ENCODE measurements at regions not wholly inside any gene's neighbourhood (a gene's known extent, or its start where the extent isn't known, plus 50 kb on each side); places are given as distances from the start of the nearest gene placed in this dataset.

DNA sequence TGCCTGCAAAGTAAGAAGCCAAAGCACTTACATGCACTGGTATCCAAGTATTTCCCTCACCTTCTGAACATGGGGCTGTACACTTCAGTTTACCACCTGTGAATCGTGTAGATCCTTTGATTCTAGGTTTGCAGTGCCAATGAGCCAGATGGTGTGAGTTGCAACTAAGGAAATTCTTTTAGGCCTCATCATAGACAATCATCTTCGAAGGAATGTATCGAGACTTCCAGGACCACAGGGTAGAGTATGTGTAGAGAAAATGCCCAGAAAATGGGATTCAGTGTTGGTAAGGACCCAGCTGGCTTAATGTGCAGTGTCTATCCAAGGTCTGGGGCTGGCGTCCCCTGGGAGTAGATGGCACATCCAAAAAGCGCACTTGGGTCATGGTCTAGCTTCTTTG, 323.2 kb upstream of the TPM1 start:
- DNase-seq, result no peak

DNA sequence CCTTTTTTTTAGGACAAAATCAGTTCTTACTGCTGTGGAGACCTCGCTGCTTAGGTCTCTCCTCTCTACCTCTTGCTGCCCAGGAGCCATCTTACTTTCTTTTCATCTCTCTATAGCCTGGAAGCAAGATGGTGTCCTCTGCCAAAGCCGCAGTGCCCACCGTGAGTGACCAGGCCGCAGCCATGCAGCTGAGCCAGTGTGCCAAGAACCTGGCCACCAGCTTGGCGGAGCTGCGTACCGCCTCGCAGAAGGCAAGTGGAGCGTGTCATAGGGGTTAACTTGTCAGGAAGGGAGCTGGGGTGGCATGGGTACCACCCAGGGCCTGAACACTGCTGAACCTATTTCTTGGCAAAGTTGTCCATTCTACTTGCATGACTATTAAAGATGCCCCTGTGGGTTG, 320.3 kb upstream of the TPM1 start:
- no peak for DNase-seq

DNA sequence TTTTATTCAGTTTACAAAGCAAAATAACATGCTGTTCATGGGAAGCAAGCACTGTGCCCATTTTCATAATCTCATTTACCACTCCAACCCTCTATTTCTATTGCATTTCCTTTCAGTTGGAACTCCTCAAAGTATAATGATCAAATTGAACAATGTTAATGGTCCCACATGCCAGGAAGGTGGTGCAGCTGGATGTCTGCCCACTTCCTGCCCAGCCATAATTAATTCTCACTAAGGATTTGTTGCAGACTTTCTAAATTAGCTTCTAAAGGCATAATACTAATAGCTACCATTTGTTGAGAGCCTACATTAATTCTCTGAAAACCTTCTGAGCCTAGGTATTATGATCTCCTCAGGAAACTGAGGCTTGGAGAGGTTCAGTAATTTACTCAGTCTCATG, 316.1 kb upstream of the TPM1 start:
- DNase-seq, result no peak

DNA sequence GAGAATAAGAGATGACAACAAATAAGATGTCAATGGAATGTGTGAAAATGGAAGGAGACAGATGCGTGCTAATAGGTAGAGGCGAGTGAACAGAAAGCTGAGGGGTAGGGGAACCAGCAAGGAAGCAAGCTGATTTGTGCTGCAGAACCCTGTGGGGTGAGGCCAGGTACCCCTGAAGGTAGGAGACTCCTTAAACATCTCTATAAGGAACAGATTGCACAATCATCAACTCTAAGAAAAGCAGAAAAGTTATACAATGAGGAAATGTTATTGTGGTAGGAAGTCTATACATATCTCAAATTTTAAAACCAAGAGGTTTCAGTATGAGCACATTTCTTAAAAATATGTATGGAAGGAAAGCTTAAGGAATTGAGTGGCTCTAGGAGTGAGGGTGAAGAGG, 315.0 kb upstream of the TPM1 start:
- DNase-seq, result no peak

DNA sequence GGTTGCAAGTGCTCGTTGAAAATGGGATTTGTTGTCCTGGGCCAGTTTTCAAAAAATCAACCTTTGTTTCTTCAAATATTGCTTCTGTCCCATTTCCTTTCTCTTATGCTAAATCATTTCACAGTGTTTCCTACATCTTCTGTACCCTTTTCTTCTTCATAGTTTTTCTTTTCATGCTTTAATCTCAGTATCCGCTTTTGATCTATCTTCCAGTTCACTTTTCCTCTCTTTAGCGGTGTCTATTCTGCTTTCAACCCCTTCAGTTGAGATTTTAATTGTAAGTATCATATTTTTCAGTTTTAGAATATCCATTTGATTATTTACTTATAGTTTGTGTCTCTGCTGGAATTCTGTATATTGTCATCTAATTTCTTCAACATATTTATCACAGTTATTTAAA, 311.7 kb upstream of the TPM1 start:
- no peak for DNase-seq

DNA sequence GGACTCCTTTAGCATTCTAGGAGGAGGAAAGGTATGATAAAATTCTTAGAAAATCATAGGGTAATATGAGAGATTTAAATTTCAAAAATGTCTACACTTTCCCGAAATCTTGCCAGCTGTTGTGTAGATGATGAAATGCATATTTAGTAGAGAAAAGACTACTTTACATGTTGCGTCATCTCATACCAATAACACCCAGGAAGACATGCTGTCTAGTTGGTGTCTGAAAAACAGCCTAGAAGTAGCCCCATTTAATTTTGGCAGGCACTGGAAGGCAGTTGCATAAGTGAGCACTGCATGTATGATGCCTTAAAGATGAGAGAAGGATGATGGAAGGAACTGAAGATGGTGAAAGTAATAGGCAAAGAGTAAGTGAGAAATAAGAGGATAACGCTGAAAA, 310.5 kb upstream of the TPM1 start:
- DNase-seq, result no peak

DNA sequence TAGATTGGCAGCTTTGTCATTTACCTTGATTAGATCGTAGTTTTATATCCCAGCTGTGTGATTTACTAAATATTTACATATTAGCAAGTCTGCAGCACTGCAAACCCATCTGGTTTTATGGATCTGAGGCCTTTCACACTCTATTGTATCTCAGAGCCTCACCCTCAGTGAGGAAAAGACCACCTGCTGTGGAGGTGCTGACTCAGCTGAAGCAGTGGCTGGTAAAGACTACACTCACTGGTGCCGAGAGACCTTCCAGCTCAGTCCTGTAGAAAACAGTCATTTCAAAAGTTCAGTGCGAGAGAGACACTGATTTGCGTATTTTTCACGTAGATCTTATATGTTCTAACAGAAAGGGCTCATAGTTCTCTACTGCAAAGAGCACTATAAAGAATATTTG, 307.8 kb upstream of the TPM1 start:
- DNase-seq, result no peak

DNA sequence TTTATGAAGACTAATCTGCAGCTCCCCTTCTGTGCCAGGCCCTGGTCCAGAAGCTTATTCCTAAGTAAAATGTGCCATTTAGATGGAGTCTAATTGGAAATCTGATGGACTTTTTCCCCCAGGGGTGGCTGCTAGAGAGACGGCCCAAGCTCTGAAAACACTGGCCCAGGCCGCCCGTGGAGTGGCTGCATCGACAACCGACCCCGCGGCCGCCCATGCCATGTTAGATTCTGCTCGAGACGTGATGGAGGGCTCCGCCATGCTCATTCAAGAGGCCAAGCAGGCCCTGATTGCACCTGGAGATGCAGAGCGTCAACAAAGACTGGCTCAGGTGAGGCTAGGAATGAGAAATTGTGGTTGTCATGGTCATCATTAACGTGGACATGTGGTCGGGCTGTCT, 305.8 kb upstream of the TPM1 start:
- no peak for DNase-seq

DNA sequence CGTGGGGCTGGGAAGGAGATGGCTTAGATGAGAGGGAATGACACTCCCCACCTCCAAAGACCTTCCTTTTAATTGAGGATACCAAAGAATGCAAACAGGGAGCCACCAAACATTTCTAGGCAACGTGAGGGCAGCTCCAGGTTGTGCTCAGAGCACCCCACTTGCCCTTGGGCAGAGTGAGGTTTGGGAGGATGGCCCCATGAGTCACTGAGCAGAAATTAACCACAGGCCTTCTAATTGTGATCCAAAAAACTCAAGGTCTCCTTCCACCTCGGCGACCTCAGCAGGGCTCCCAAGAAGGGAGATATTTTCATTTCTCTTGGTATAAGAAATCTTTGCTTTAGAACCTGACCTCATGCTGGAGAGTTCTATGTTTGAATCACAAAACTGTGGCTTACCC, 305.0 kb upstream of the TPM1 start:
- DNase-seq, result no peak

DNA sequence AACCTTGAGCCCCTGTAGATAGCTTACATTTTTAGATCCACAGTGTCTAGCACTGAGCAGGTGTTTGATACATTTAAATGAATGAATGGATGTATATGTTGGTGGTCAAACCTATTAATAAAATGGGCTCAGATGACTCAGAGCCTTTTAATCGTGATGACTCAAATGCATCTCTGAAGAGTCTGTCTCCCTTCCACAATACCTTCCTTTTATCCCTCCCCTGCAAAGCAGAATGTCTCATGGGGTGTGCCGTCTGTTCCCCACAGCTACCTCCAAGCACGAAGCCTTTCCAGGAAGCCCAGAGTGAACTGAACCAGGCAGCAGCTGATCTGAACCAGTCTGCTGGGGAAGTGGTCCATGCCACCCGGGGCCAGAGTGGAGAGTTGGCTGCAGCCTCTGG, 303.5 kb upstream of the TPM1 start:
- DNase-seq, result no peak

DNA sequence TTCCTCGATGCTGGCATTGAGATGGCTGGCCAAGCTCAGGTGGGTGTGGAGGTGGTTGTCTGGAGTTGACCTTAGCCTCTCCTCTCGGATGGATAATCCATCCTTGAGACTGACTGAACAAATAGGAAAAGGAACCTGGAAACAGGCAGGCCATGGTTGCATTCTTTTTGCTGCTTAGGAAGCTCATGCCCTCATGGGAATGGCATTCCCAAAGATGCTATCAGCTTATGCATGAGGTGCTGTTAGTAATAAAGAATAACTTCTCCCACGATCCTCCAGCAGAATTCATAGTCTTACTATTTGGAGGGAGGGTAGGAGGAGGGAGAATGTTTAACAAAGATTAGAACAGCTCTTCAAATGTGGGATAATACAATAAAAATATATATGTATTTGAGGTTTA, 303.0 kb upstream of the TPM1 start:
- no peak for DNase-seq

DNA sequence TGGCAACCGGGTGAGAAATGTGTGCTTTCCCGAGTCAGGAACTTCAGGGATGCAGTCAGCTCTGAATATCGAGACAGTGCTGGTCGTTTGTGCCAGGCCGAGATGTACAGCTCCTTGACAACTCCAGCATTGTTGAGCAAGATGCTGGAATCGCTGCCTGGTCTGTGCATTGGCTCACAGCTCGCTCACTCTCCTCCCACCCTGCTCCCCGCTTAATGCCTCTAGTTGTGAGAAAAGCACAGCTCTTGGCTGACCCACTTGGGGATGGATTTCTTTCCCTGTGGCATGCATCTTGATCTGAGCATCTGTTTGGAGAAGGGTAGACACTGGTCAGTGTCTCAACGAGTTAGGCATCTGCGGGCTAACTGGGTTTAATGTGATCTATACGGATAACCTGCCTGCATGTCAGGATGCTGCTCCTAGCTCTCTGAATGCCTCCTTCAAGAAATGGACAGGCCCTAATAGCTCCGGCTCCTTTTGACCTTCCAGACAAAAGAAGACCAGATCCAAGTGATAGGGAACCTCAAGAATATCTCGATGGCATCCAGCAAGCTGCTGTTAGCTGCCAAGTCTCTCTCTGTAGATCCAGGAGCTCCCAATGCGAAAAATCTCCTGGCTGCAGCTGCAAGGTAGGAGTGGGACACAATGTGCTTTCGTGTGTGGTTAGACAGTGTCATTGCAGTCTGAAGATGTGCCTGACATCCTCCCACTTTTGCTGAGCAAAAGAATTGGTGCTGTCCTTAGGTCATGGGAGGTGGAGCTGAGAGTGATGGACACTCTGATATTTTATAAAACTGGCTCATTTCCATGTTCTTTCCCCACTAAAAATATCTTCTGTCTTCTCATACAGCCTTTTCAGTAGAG, 302.2 kb upstream of the TPM1 start:
- DNase-seq, result no peak

DNA sequence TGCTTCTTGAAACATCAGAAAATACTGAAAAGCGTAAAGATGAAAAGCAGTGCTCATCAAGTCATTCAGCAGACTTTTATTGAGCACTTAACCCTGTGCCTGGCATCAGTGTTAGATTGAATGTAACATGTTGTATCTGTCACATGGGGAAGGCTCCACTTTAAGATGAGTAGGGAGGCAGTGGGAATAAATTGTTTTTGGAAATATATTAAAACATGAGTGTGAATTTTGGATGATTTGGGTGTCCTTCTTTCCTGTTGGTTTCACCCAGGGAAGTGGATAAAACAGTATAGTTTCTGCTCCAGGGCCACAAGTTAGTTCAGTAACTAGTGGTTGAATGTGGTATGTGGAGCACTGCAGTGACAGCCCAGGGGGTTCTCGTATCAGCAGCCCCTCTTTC, 301.4 kb upstream of the TPM1 start:
- no peak for DNase-seq

DNA sequence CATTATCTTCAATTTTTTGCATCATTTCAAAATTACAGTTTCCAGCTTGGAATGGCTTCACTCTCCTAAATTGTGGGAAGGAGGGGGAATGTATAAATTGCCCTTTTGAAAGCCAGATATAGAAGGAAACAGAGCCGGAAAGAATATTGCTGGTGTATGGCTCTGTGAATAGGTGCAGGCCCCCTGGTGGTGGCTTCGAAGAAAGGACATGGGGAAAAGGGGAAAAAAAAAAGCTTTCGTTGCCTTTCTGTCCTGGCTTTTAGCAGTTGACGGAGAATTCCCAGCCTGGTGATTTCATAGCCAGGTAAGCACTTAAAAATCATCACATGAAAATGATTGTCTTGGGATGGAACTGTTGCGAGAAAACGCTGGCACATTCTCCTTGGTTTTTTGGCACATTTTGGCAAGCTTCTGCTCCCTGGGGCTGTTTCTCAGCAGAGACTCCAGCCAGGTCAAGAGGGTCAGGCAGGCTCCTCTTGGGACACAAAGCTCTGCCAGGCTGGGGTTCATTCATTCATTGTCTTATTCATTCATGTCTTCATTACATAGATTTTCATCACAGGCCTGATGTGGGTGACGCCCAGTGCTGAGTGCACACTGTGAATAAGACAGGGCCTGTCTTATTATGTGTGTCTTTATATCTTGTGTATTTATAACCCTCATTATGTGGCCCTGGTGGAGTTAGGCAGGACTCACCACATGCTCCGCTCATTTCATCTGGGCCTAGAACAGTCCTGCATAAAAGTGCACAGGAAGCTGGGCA, 300.0 kb upstream of the TPM1 start:
- DNase-seq, result peak; percentile 6 to 19

DNA sequence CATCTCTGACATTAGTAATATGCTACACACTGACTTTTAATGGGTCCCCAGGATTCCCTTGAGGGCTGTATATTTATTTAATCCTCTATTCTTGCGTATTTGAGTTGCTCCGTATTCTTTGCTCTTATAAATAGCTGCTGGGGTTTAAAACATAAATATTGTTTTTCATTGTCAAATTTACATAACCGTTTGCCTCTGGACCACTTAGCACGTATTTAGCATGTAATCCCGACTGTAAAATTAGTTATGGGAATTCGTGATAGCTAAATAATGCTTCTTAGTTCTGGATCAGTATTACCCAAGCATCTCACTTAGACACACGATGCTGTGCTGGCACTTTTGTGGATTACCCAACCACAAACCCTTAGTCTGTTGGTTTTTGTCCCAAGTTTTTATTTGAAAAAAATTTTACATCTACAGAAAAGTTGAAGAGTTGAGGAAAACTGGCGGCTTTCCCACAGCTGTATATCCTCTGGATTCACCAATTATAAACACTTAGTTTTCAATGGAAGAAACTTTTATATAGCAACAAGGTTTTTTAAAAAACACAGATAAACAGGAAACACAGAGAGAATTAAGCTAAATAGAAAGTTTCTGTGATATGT, 296.8 kb upstream of the TPM1 start:
- no peak for DNase-seq

DNA sequence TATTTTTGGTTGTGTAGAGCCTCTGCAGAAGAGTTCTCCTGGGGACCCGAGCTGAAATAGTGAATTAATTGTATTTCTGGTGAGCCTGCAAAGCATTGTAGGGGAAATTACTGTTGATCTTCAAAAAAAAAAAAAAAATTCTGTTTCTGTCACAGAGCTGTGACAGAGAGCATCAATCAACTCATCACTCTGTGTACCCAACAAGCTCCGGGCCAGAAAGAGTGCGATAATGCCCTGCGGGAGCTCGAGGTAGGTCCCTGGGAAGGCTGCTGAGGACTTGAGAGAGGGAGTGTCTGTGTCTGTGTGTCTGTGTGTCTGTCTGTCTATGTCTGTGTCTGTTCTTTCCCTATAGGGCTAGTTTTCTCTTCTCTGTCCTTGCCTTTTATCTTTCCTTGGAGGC, 294.4 kb upstream of the TPM1 start:
- no peak for DNase-seq

DNA sequence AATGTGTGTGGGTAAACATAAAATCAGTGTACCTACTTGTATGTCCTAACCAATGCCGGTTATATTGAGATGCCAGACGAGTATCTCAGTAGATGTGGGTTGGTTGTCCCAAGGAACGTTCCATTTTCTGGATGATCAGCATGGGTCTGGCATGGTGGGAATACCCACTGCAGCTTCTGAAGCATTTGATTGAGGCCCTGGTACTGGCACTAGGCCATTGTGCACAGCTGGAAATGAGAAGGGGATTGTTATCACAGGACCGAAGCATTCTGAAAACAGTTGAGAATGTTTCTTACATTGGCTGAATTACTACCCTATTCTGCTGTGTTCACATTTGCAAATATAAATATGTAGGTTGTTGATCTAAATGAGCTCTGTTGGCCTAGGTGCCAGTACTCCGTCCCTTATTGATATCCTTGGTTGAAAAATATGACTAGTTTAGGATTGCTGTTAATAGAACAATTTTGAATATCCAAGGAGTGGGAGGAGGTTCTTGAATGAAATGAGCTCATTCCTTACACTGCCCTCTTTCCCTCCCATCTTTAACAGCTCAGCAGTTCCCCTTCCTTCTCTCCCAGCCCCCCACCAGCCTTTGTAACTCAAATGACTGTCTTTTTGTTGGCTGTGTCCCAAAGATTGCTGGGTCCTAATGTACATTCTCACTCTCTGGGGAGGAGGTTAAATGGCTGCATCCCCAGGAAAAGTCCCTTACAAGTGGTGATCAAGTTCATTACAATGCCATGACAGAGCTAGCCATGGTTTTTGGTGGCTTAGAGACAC, 293.3 kb upstream of the TPM1 start:
- no peak for DNase-seq

DNA sequence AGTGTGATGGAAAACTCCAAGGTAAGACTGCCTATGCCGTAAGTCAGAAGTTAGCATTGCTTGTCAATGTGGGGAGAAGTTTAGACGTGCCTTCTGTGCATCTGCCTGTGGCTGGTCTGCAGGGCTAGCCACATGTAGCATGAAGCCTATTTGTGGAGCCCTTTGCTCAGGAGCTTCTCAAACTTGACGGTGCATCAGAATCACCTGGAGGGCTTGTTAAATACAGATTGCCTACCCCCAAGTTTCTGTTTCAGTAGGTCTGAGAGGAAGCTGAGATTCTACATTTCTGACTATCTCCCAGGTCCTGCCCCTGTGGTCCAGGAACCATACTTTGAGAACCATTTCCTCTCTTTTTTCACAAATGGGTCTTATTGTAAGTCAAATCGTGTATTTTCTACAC, 292.1 kb upstream of the TPM1 start:
- DNase-seq, result no peak

DNA sequence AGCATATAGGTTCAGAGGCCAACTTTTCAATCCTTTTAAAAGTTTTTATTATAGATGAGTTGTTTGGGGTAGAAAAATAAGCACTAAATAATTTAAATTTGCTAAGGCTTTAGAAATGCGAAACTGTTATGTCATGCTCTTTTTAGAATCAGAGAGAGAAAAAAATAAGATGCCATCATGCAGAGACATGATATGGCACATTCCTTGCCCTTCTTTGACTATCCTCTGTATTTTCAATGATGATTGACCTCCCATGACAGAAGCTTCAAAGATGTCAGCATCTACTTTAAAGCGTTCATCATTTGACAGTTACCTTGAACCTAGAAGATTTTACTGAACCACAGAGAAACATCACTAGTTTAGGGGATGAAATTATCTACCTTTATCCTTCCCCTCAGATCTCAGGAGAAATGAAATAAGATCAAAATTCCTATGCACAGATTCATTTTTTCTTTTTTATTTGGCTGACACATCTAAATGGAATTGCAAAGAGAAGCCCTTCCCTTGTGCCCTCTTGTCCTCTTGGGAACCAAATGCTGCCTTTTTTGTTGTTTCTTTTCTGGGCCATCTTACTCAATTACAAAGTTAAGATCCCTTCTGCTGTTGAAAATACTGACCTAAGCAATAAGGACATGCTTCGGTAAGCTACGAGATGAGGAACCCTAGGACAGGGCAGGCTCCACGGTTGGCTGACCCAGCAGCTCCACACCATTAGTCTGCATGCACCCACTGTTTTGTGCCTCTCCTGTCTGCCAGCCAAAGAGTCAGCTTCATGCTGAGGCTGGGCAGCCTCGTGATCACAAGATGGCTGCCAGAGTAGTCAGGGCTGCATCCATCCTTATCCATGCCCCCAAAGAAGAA, 289.7 kb upstream of the TPM1 start:
- DNase-seq, result no peak

DNA sequence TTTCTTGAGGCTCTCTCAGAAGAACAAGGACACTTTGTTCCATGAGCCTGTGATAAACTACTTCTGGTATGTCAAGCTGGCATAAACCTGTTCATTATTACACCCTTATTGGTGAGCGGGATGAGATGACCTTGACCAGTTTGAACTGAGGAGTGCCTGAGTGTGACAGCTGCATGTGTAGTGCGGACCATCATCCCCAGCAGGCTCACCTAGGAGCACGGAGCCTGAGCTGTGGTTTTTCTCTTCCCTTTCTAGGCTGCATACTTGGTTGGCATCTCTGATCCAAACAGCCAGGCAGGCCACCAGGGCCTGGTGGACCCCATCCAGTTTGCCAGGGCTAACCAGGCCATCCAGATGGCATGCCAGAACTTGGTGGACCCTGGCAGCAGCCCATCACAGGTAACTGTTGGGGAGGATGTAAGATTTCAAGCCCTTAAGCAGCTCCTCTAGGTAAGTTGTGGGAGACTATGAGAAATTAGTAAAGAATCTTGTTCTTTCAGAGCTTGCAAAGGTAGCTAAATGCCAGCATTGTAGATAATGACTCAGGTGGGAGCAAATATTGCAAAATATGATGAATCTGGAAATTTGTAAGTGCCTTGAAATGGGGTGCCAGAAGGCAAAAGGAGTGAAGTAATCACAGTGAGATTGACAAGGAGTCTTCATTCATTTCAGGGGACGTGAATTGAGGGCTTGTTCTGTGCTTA, 288.9 kb upstream of the TPM1 start:
- no peak for DNase-seq

DNA sequence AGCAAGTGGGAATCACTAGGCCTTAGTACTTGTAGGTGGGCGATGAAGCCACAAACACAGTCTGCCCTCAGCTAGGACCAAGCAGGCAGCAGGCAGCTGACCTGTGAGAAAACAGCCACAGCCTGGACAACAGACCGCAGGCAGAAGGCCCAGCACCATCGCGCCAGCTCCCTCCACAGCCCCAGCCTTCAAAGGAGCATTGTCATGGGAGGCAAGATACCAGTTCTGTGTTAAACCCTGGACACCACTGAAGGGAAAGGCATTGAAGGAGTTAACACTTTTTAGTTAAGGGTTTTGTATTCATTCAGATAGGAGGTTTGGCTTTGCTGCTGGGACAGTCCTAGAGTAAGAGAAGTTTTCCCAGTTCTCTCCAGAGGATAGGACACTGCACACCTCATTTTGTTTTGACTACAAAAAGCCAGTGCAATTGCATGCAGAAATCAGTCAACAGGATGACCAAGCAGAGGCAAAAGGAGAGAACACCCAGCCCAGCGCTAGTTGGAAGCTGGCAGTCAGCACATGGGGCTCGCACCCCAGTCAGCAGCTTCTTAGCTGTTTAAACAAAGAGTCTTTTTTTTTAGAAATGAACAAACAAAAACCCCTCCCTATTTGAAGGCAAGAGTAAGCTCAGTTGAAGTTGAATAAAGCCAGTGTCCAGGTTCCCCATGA, 286.1 kb upstream of the TPM1 start:
- no peak for DNase-seq
